NCI-H524 treated with DMSO at 0.1 percent for 48 hours (cell line): ENCODE measurements at regions not wholly inside any gene's neighbourhood (a gene's known extent, or its start where the extent isn't known, plus 50 kb on each side); places are given as distances from the start of the nearest gene placed in this dataset.
"Not testable (repeated sequence)": the region's sequence is repeated elsewhere in the genome, so short reads cannot be mapped to it uniquely, and the experiment has no call there.

Experiments
- DNase-seq: peaks from one replicate; lab custom pipeline; 2025; lab: John Stamatoyannopoulos, UW

- DNase-seq = not testable (repeated sequence)
Observed at GRCh38 chr22:23460517-23461031, 119.5 kb downstream of the IGLL1 start.

- DNase-seq = not testable (repeated sequence)
Observed at GRCh38 chr22:23459645-23460516, 120.2 kb downstream of the IGLL1 start.

- DNase-seq = no peak
Observed at GRCh38 chr22:23458663-23459541, 121.2 kb downstream of the IGLL1 start.

- DNase-seq = no peak
Observed at GRCh38 chr22:23457380-23457985, 122.6 kb downstream of the IGLL1 start.

- not testable (repeated sequence) for DNase-seq
Observed at GRCh38 chr22:23456666-23457379, 123.3 kb downstream of the IGLL1 start.

- not testable (repeated sequence) for DNase-seq
Observed at GRCh38 chr22:23454345-23454744, 125.7 kb downstream of the IGLL1 start.

GRCh38 chr22:23453277-23453676 lies 126.8 kb downstream of the IGLL1 start:
- no peak for DNase-seq

- no peak for DNase-seq
Observed at GRCh38 chr22:23452231-23453010, 127.7 kb downstream of the IGLL1 start.

- not testable (repeated sequence) for DNase-seq
Observed at GRCh38 chr22:23451452-23452230, 128.4 kb downstream of the IGLL1 start.

- DNase-seq = not testable (repeated sequence)
Observed at GRCh38 chr22:23450821-23451220, 129.3 kb downstream of the IGLL1 start.

- no peak for DNase-seq
Observed at GRCh38 chr22:23450434-23450795, 129.7 kb downstream of the IGLL1 start.

- DNase-seq = not testable (repeated sequence)
Observed at GRCh38 chr22:23449748-23450433, 130.2 kb downstream of the IGLL1 start.

GRCh38 chr22:23448499-23449288 lies 131.4 kb downstream of the IGLL1 start:
- DNase-seq = not testable (repeated sequence)

GRCh38 chr22:23446796-23447350 lies 133.2 kb downstream of the IGLL1 start:
- DNase-seq = no peak

- not testable (repeated sequence) for DNase-seq
Observed at GRCh38 chr22:23446194-23446593, 133.9 kb downstream of the IGLL1 start.

- not testable (repeated sequence) for DNase-seq
Observed at GRCh38 chr22:23443905-23444304, 136.2 kb downstream of the IGLL1 start.

- not testable (repeated sequence) for DNase-seq
Observed at GRCh38 chr22:23439581-23439980, 140.5 kb downstream of the IGLL1 start.

- DNase-seq = no peak
Observed at GRCh38 chr22:23438216-23438615, 141.9 kb downstream of the IGLL1 start.
